Fibroblast of lung (primary cell): ENCODE measurements at regions not wholly inside any gene's neighbourhood (a gene's known extent, or its start where the extent isn't known, plus 50 kb on each side); places are given as distances from the start of the nearest gene placed in this dataset.

Experiments
- DNase-seq, 2 donors: peaks; one replicate each; pipeline versions ENCODE4 v3.0.0 to v3.0.0-alpha.2; 2010; ENCODE audit warnings: low read depth in 2 of 2
- H2AFZ ChIP-seq: 2 replicates; pipeline ENCODE4 v1.5.1; 2012; ENCODE audit warnings: low read length, control low read depth, inconsistent platforms
- H3K27ac ChIP-seq: 2 replicates; pipeline ENCODE4 v1.5.1; 2011; ENCODE audit warnings: low read length, control low read depth; ENCODE audit not compliant: insufficient read depth
- H3K27me3 ChIP-seq: 2 replicates; pipeline ENCODE4 v1.5.1; 2011; ENCODE audit warnings: mild to moderate bottlenecking, low read length; ENCODE audit not compliant: control insufficient read depth, insufficient read depth
- H3K36me3 ChIP-seq: 2 replicates; pipeline ENCODE4 v1.5.1; 2011; ENCODE audit warnings: low read length; ENCODE audit not compliant: control insufficient read depth, insufficient read depth
- H3K4me1 ChIP-seq: 2 replicates; pipeline ENCODE4 v1.5.1; 2011; ENCODE audit warnings: low read length; ENCODE audit not compliant: control insufficient read depth, insufficient read depth; ENCODE audit errors: extremely low read depth
- H3K4me2 ChIP-seq: 2 replicates; pipeline ENCODE4 v1.5.1; 2011; ENCODE audit warnings: low read length, control low read depth; ENCODE audit not compliant: insufficient read depth; ENCODE audit errors: extremely low read depth
- H3K4me3 ChIP-seq, 4 experiments: fragments of 200-600 bp in 1 of 4; sonication (generic) in 1 of 4; replicated peaks in 1 of 4; 2 replicates each; pipeline ENCODE4 v1.5.1; 2011 to 2016; ENCODE audit warnings: low read length in 4 of 4, low read depth in 3 of 4, mild to moderate bottlenecking in 3 of 4, control low read depth in 2 of 4, inconsistent platforms in 1 of 4, mixed read lengths in 1 of 4; ENCODE audit not compliant: insufficient read depth in 1 of 4; ENCODE audit errors: control extremely low read depth in 1 of 4
- H3K79me2 ChIP-seq: 2 replicates; pipeline ENCODE4 v1.5.1; 2012; ENCODE audit warnings: mild to moderate bottlenecking, low read length, inconsistent platforms; ENCODE audit not compliant: control insufficient read depth, insufficient read depth
- H3K9ac ChIP-seq: 2 replicates; pipeline ENCODE4 v1.5.1; 2011; ENCODE audit warnings: mild to moderate bottlenecking, low read length, control low read depth; ENCODE audit not compliant: insufficient read depth
- H3K9me3 ChIP-seq: 2 replicates; pipeline ENCODE4 v1.5.1; 2012; ENCODE audit warnings: low read depth, low read length; ENCODE audit not compliant: control insufficient read depth, insufficient read depth
- H4K20me1 ChIP-seq: 2 replicates; pipeline ENCODE4 v1.5.1; 2011; ENCODE audit warnings: low read length; ENCODE audit not compliant: control insufficient read depth, insufficient read depth; ENCODE audit errors: extremely low read depth
- EZH2 ChIP-seq: IDR thresholded peaks from 2 replicates; pipeline ENCODE4 v1.5.1; 2012; ENCODE audit warnings: low read length, control low read depth, mild to moderate bottlenecking; ENCODE audit errors: missing control alignments
- TF ChIP-seq, protein P1 (sequence below), 2 donors: IDR thresholded peaks in 1 of 2; conservative IDR thresholded peaks in 1 of 2; 1 replicate in 1 of 2; 2 replicates in 1 of 2; pipeline ENCODE4 v1.5.1; 2011 to 2012; ENCODE audit warnings: low read length in 2 of 2, control low read depth in 1 of 2, inconsistent platforms in 1 of 2, low read depth in 1 of 2, mild to moderate bottlenecking in 1 of 2

DNA sequence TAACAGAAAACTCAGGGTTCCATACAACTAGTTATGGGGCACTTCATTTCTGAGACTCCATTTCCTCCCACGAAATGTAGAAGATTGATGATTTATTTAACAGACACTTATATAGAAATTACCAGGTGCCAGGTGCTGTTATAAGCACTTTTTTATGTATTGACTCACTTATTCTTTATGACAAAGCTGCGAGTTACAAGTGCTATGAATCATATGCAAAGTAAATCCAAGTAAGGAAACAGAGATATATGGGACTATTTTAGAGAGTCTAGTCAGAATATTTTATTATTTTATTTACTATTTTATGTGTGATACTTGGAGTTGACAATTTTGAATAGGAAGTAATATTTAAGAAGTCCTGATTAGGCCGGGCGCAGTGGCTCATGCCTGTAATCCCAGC is 822.8 kb upstream of the C9orf72 start:
- no peak overlapping the region for H3K4me3 ChIP-seq
- no peak for TF ChIP-seq EZH2
- TF ChIP-seq, protein P1, sequence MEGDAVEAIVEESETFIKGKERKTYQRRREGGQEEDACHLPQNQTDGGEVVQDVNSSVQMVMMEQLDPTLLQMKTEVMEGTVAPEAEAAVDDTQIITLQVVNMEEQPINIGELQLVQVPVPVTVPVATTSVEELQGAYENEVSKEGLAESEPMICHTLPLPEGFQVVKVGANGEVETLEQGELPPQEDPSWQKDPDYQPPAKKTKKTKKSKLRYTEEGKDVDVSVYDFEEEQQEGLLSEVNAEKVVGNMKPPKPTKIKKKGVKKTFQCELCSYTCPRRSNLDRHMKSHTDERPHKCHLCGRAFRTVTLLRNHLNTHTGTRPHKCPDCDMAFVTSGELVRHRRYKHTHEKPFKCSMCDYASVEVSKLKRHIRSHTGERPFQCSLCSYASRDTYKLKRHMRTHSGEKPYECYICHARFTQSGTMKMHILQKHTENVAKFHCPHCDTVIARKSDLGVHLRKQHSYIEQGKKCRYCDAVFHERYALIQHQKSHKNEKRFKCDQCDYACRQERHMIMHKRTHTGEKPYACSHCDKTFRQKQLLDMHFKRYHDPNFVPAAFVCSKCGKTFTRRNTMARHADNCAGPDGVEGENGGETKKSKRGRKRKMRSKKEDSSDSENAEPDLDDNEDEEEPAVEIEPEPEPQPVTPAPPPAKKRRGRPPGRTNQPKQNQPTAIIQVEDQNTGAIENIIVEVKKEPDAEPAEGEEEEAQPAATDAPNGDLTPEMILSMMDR (conservative IDR thresholded peaks at IDR 0.05 in 1 of 2, IDR thresholded peaks at IDR 0.05 in 1 of 2; ENCODE audit: low read depth in 1 of 2, low read length in 2 of 2) = no peak
- H3K27me3 ChIP-seq = no peaks in the 10 kb centered on the region
- no peaks in the 10 kb centered on the region for H4K20me1 ChIP-seq
- no peaks in the 10 kb centered on the region for H3K9me3 ChIP-seq
- no peak overlapping the region for H3K4me2 ChIP-seq
- no peak overlapping the region for H3K27ac ChIP-seq
- H3K9ac ChIP-seq = no peak overlapping the region
- no peaks in the 10 kb centered on the region for H3K79me2 ChIP-seq
- H2AFZ ChIP-seq = no peak overlapping the region
- no peak for DNase-seq
- H3K4me1 ChIP-seq = no peaks in the 10 kb centered on the region
- H3K36me3 ChIP-seq = no peaks in the 10 kb centered on the region

- Histone ChIP-seq H4K20me1 (no peaks in the 10 kb centered on the region), H3K9me3 (no peaks in the 10 kb centered on the region), H3K4me2 (no peak overlapping the region), H2AFZ (no peak overlapping the region), H3K27ac (no peak overlapping the region), H3K79me2 (no peaks in the 10 kb centered on the region), H3K27me3 (no peaks in the 10 kb centered on the region), H3K4me1 (no peaks in the 10 kb centered on the region), H3K36me3 (no peaks in the 10 kb centered on the region), H3K4me3 (no peak overlapping the region), H3K9ac (no peak overlapping the region)
- TF ChIP-seq, protein P1 (conservative IDR thresholded peaks at IDR 0.05 in 1 of 2, IDR thresholded peaks at IDR 0.05 in 1 of 2; ENCODE audit: low read depth in 1 of 2, low read length in 2 of 2) = no peak
- no peak for TF ChIP-seq EZH2
- DNase-seq = no peak
Observed at GRCh38 chr9:28407351-28407750, 834.1 kb upstream of the C9orf72 start.

- no peak overlapping the region for H3K4me3 ChIP-seq
- H3K9me3 ChIP-seq = no peaks in the 10 kb centered on the region
- H3K4me1 ChIP-seq = no peaks in the 10 kb centered on the region
- no peak for DNase-seq
- H3K36me3 ChIP-seq = no peaks in the 10 kb centered on the region
- H4K20me1 ChIP-seq = no peaks in the 10 kb centered on the region
- H3K27me3 ChIP-seq = no peaks in the 10 kb centered on the region
- H2AFZ ChIP-seq = no peak overlapping the region
- no peak overlapping the region for H3K4me2 ChIP-seq
- no peaks in the 10 kb centered on the region for H3K79me2 ChIP-seq
- TF ChIP-seq EZH2 = no peak
- TF ChIP-seq, protein P1 (conservative IDR thresholded peaks at IDR 0.05 in 1 of 2, IDR thresholded peaks at IDR 0.05 in 1 of 2; ENCODE audit: low read depth in 1 of 2, low read length in 2 of 2) = no peak
- H3K9ac ChIP-seq = no peak overlapping the region
- H3K27ac ChIP-seq = no peak overlapping the region
Observed at GRCh38 chr9:28409919-28410318, 836.6 kb upstream of the C9orf72 start.
